Keratinocyte (primary cell): ENCODE measurements at regions not wholly inside any gene's neighbourhood (a gene's known extent, or its start where the extent isn't known, plus 50 kb on each side); places are given as distances from the start of the nearest gene placed in this dataset.

Source experiments
- CTCF ChIP-seq, 3 experiments: IDR thresholded peaks in 1 of 3; conservative IDR thresholded peaks in 1 of 3; optimal IDR thresholded peaks in 1 of 3; 2 replicates in 2 of 3; 3 replicates in 1 of 3; pipeline versions ENCODE3 to v1.5.1; 2011; ENCODE audit warnings: low read length in 3 of 3, mild to moderate bottlenecking in 3 of 3, moderate library complexity in 2 of 3, control low read depth in 1 of 3, inconsistent platforms in 1 of 3; ENCODE audit not compliant: insufficient read depth in 2 of 3; ENCODE audit errors: extremely low read depth in 1 of 3
- EZH2 ChIP-seq: IDR thresholded peaks from one replicate; pipeline ENCODE4 v1.6.1; 2012; ENCODE audit warnings: inconsistent platforms, mild to moderate bottlenecking, low read length, moderate library complexity

GRCh38 chr22:48742556-48743343 lies 1084.9 kb downstream of the BRD1 start:
- TF ChIP-seq CTCF (optimal IDR thresholded peaks at IDR 0.05 in 1 of 3, IDR thresholded peaks at IDR 0.05 in 1 of 3, conservative IDR thresholded peaks at IDR 0.05 in 1 of 3; ENCODE audit: extremely low read depth in 1 of 3, insufficient read depth in 2 of 3, low read length in 3 of 3) (no peak), EZH2 (no peak)
